NB4 (cell line): ENCODE measurements at regions not wholly inside any gene's neighbourhood (a gene's known extent, or its start where the extent isn't known, plus 50 kb on each side); places are given as distances from the start of the nearest gene placed in this dataset.

ENCODE experiments used
- MYC ChIP-seq: IDR thresholded peaks from 2 replicates; pipeline ENCODE4 v1.6.1; 2011; ENCODE audit warnings: low read depth, low read length
- POLR2A ChIP-seq: IDR thresholded peaks from 2 replicates; pipeline ENCODE4 v1.6.1; 2011; ENCODE audit warnings: mild to moderate bottlenecking; ENCODE audit not compliant: insufficient read length; ENCODE audit errors: extremely low read depth
- TF ChIP-seq, protein P1 (sequence below): IDR thresholded peaks from one replicate; pipeline ENCODE4 v1.5.1; 2012; ENCODE audit warnings: low read depth, low read length
- TF ChIP-seq, protein P2 (sequence below): IDR thresholded peaks from 2 replicates; pipeline ENCODE4 v1.6.1; 2011; ENCODE audit warnings: low read depth, low read length

DNA sequence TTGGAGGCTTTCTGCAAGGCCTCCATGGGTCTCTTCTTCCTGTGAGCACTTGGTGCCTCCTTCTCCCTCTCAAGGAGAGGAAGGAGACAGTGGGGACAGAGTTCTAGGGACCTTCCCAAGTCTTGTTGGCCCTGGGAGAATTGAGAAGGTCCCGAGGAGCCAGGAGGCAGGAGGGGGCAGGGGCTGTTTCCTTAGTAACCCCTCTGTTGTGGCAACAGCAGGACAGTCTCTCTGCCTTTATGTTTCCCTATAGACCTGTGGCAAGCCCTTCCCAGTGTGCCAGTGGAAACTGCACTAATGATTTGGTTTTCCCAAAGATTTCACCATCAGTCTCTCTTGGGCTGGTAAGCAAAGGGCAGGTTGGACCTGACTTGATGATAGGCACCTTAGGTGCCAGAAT is 87.8 kb upstream of the GALNT15 start:
- TF ChIP-seq, protein P1, sequence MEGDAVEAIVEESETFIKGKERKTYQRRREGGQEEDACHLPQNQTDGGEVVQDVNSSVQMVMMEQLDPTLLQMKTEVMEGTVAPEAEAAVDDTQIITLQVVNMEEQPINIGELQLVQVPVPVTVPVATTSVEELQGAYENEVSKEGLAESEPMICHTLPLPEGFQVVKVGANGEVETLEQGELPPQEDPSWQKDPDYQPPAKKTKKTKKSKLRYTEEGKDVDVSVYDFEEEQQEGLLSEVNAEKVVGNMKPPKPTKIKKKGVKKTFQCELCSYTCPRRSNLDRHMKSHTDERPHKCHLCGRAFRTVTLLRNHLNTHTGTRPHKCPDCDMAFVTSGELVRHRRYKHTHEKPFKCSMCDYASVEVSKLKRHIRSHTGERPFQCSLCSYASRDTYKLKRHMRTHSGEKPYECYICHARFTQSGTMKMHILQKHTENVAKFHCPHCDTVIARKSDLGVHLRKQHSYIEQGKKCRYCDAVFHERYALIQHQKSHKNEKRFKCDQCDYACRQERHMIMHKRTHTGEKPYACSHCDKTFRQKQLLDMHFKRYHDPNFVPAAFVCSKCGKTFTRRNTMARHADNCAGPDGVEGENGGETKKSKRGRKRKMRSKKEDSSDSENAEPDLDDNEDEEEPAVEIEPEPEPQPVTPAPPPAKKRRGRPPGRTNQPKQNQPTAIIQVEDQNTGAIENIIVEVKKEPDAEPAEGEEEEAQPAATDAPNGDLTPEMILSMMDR = no peak
- TF ChIP-seq POLR2A = no peak
- TF ChIP-seq MYC = no peak
- TF ChIP-seq, protein P2, sequence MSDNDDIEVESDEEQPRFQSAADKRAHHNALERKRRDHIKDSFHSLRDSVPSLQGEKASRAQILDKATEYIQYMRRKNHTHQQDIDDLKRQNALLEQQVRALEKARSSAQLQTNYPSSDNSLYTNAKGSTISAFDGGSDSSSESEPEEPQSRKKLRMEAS = no peak
